ENCODE measurements at regions not wholly inside any gene's neighbourhood (a gene's known extent, or its start where the extent isn't known, plus 50 kb on each side); places are given as distances from the start of the nearest gene placed in this dataset.
"Not testable (repeated sequence)": the region's sequence is repeated elsewhere in the genome, so short reads cannot be mapped to it uniquely, and the experiment has no call there.

GRCh38 chrX:46059316-46059715 lies 485.9 kb downstream of the ZNF674 start:
- no peak overlapping the region for H3K4me3 Mint-ChIP-seq
- DNase-seq (ENCODE audit: low spot score) = no peak
- H3K27me3 Mint-ChIP-seq (ENCODE audit: insufficient read depth) = no peaks in the 10 kb centered on the region
- intact Hi-C loops (cut with micrococcal nuclease) = no loop called here
- no peak overlapping the region for H3K27ac Mint-ChIP-seq
- no peaks in the 10 kb centered on the region for H3K36me3 Mint-ChIP-seq (ENCODE audit: low read depth)
- H3K4me1 Mint-ChIP-seq (ENCODE audit: low read depth) = no peaks in the 10 kb centered on the region
- no peaks in the 10 kb centered on the region for H3K9me3 Mint-ChIP-seq

GRCh38 chrX:46044486-46044885 lies 500.7 kb downstream of the ZNF674 start:
- intact Hi-C loops (cut with micrococcal nuclease) = no loop called here
- Mint-ChIP-seq H3K27ac (no peak overlapping the region), H3K9me3 (peaks cover 12% of the 10 kb centered on the region), H3K4me1 (ENCODE audit: low read depth) (no peaks in the 10 kb centered on the region), H3K4me3 (no peak overlapping the region), H3K27me3 (ENCODE audit: insufficient read depth) (no peaks in the 10 kb centered on the region), H3K36me3 (ENCODE audit: low read depth) (no peaks in the 10 kb centered on the region)
- DNase-seq (ENCODE audit: low spot score) = no peak

- intact Hi-C loops (cut with micrococcal nuclease) = no loop called here
- Mint-ChIP-seq H3K27ac (no peak overlapping the region), H3K27me3 (ENCODE audit: insufficient read depth) (no peaks in the 10 kb centered on the region), H3K4me3 (no peak overlapping the region), H3K4me1 (ENCODE audit: low read depth) (no peaks in the 10 kb centered on the region), H3K9me3 (peaks cover 12% of the 10 kb centered on the region), H3K36me3 (ENCODE audit: low read depth) (no peaks in the 10 kb centered on the region)
- DNase-seq (ENCODE audit: low spot score) = no peak
Measured at GRCh38 chrX:46040001-46040400, 505.2 kb downstream of the ZNF674 start.

- intact Hi-C loops (cut with micrococcal nuclease) = no loop called here
- no peak overlapping the region for H3K27ac Mint-ChIP-seq
- H3K4me3 Mint-ChIP-seq = no peak overlapping the region
- no peaks in the 10 kb centered on the region for H3K4me1 Mint-ChIP-seq (ENCODE audit: low read depth)
- H3K36me3 Mint-ChIP-seq (ENCODE audit: low read depth) = no peaks in the 10 kb centered on the region
- H3K27me3 Mint-ChIP-seq (ENCODE audit: insufficient read depth) = no peaks in the 10 kb centered on the region
- H3K9me3 Mint-ChIP-seq = peaks cover 12% of the 10 kb centered on the region
- no peak for DNase-seq (ENCODE audit: low spot score)
Measured at GRCh38 chrX:46039526-46039925, 505.7 kb downstream of the ZNF674 start.

- H3K36me3 Mint-ChIP-seq (ENCODE audit: low read depth) = no peaks in the 10 kb centered on the region
- no peaks in the 10 kb centered on the region for H3K4me1 Mint-ChIP-seq (ENCODE audit: low read depth)
- intact Hi-C loops (cut with micrococcal nuclease) = no loop called here
- H3K27me3 Mint-ChIP-seq (ENCODE audit: insufficient read depth) = peaks cover 1% of the 10 kb centered on the region
- no peak overlapping the region for H3K4me3 Mint-ChIP-seq
- H3K9me3 Mint-ChIP-seq = peaks cover 13% of the 10 kb centered on the region
- no peak overlapping the region for H3K27ac Mint-ChIP-seq
- DNase-seq (ENCODE audit: low spot score) = no peak
Measured at GRCh38 chrX:46036508-46036907, 508.7 kb downstream of the ZNF674 start.

- no peak for DNase-seq (ENCODE audit: low spot score)
- no peaks in the 10 kb centered on the region for H3K4me1 Mint-ChIP-seq (ENCODE audit: low read depth)
- no peak overlapping the region for H3K4me3 Mint-ChIP-seq
- intact Hi-C loops (cut with micrococcal nuclease) = no loop called here
- peaks cover 1% of the 10 kb centered on the region for H3K27me3 Mint-ChIP-seq (ENCODE audit: insufficient read depth)
- H3K27ac Mint-ChIP-seq = no peak overlapping the region
- no peaks in the 10 kb centered on the region for H3K36me3 Mint-ChIP-seq (ENCODE audit: low read depth)
- H3K9me3 Mint-ChIP-seq = peaks cover 4% of the 10 kb centered on the region
Measured at GRCh38 chrX:46034868-46035267, 510.4 kb downstream of the ZNF674 start.

GRCh38 chrX:46029777-46030176 lies 515.4 kb downstream of the ZNF674 start:
- H3K9me3 Mint-ChIP-seq = peaks cover 4% of the 10 kb centered on the region
- no peaks in the 10 kb centered on the region for H3K36me3 Mint-ChIP-seq (ENCODE audit: low read depth)
- peaks cover 1% of the 10 kb centered on the region for H3K27me3 Mint-ChIP-seq (ENCODE audit: insufficient read depth)
- intact Hi-C loops (cut with micrococcal nuclease) = no loop called here
- no peak for DNase-seq (ENCODE audit: low spot score)
- H3K4me3 Mint-ChIP-seq = no peak overlapping the region
- no peaks in the 10 kb centered on the region for H3K4me1 Mint-ChIP-seq (ENCODE audit: low read depth)
- no peak overlapping the region for H3K27ac Mint-ChIP-seq

- H3K27ac Mint-ChIP-seq = no peak overlapping the region
- H3K9me3 Mint-ChIP-seq = no peaks in the 10 kb centered on the region
Measured at GRCh38 chrX:46016296-46016695, 528.9 kb downstream of the ZNF674 start.

GRCh38 chrX:46015653-46016052 lies 529.6 kb downstream of the ZNF674 start:
- Mint-ChIP-seq H3K4me1 (ENCODE audit: low read depth) (no peaks in the 10 kb centered on the region), H3K4me3 (no peak overlapping the region)

More at GRCh38 chrX:46016296-46016695, 528.9 kb downstream of the ZNF674 start:
- no peak overlapping the region for H3K4me3 Mint-ChIP-seq
- intact Hi-C loops (cut with micrococcal nuclease) = no loop called here
- no peaks in the 10 kb centered on the region for H3K4me1 Mint-ChIP-seq (ENCODE audit: low read depth)
- no peaks in the 10 kb centered on the region for H3K27me3 Mint-ChIP-seq (ENCODE audit: insufficient read depth)
- no peak for DNase-seq (ENCODE audit: low spot score)
- no peaks in the 10 kb centered on the region for H3K36me3 Mint-ChIP-seq (ENCODE audit: low read depth)

GRCh38 chrX:45992402-45993123 lies 552.7 kb downstream of the ZNF674 start:
- no peak overlapping the region for H3K4me3 Mint-ChIP-seq
- intact Hi-C loops (cut with micrococcal nuclease) = no loop called here
- H3K9me3 Mint-ChIP-seq = no peaks in the 10 kb centered on the region
- no peaks in the 10 kb centered on the region for H3K27me3 Mint-ChIP-seq (ENCODE audit: insufficient read depth)
- H3K27ac Mint-ChIP-seq = no peak overlapping the region
- H3K4me1 Mint-ChIP-seq (ENCODE audit: low read depth) = no peaks in the 10 kb centered on the region
- no peaks in the 10 kb centered on the region for H3K36me3 Mint-ChIP-seq (ENCODE audit: low read depth)
- no peak for DNase-seq (ENCODE audit: low spot score)

More at GRCh38 chrX:46015653-46016052, 529.6 kb downstream of the ZNF674 start:
- intact Hi-C loops (cut with micrococcal nuclease) = no loop called here
- DNase-seq (ENCODE audit: low spot score) = no peak
- Mint-ChIP-seq H3K27ac (no peak overlapping the region), H3K36me3 (ENCODE audit: low read depth) (no peaks in the 10 kb centered on the region), H3K27me3 (ENCODE audit: insufficient read depth) (no peaks in the 10 kb centered on the region), H3K9me3 (no peaks in the 10 kb centered on the region)

GRCh38 chrX:45986971-45987370 lies 558.2 kb downstream of the ZNF674 start:
- H3K36me3 Mint-ChIP-seq (ENCODE audit: low read depth) = no peaks in the 10 kb centered on the region

GRCh38 chrX:45986081-45986480 lies 559.1 kb downstream of the ZNF674 start:
- DNase-seq (ENCODE audit: low spot score) = no peak
- Mint-ChIP-seq H3K27ac (no peak overlapping the region), H3K4me1 (ENCODE audit: low read depth) (no peaks in the 10 kb centered on the region), H3K36me3 (ENCODE audit: low read depth) (no peaks in the 10 kb centered on the region), H3K9me3 (peaks cover 7% of the 10 kb centered on the region), H3K27me3 (ENCODE audit: insufficient read depth) (no peaks in the 10 kb centered on the region), H3K4me3 (no peak overlapping the region)
- intact Hi-C loops (cut with micrococcal nuclease) = no loop called here

More at GRCh38 chrX:45986971-45987370, 558.2 kb downstream of the ZNF674 start:
- DNase-seq (ENCODE audit: low spot score) = no peak
- Mint-ChIP-seq H3K4me1 (ENCODE audit: low read depth) (no peaks in the 10 kb centered on the region), H3K27ac (no peak overlapping the region), H3K4me3 (no peak overlapping the region), H3K27me3 (ENCODE audit: insufficient read depth) (no peaks in the 10 kb centered on the region), H3K9me3 (peaks cover 5% of the 10 kb centered on the region)
- intact Hi-C loops (cut with micrococcal nuclease) = no loop called here

GRCh38 chrX:45982958-45983727 lies 562.1 kb downstream of the ZNF674 start:
- H3K4me1 Mint-ChIP-seq (ENCODE audit: low read depth); H3K4me3 Mint-ChIP-seq; H3K27me3 Mint-ChIP-seq (ENCODE audit: insufficient read depth); H3K36me3 Mint-ChIP-seq (ENCODE audit: low read depth); H3K27ac Mint-ChIP-seq; intact Hi-C loops (cut with micrococcal nuclease); DNase-seq (ENCODE audit: low spot score); H3K9me3 Mint-ChIP-seq: not testable (repeated sequence)

All from activated T-helper 1 cell treated with anti-CD3 and anti-CD28 coated beads, Interleukin-12 subunit alpha, Interleukin-12 subunit beta, Interleukin-2, Interleukin-4 antibody, amounts not matched to agents 30 ng/mL and 10 ng/mL and 1 ng/mL, durations not matched to agents 14 hours and 24 hours and 36 hours (primary cell).